Astrocyte of the spinal cord (primary cell): ENCODE measurements at regions not wholly inside any gene's neighbourhood (a gene's known extent, or its start where the extent isn't known, plus 50 kb on each side); places are given as distances from the start of the nearest gene placed in this dataset.

Experiments
- DNase-seq: peaks from one replicate; pipeline ENCODE4 v3.0.0; 2011; ENCODE audit warnings: low read depth, low spot score
- H3K4me3 ChIP-seq: 2 replicates; pipeline ENCODE4 v1.5.1; 2011; ENCODE audit warnings: low read depth, mild to moderate bottlenecking, low read length, moderate library complexity
- CTCF ChIP-seq: IDR thresholded peaks from 2 replicates; pipeline ENCODE4 v1.5.1; 2012; ENCODE audit warnings: low read depth, mild to moderate bottlenecking, low read length, inconsistent platforms
- in situ Hi-C: cut with HindIII; loops from 2 replicates; pipeline ENCODE4 v1.10.0; 2017; ENCODE audit warnings: low sequenced_read_pairs

DNA sequence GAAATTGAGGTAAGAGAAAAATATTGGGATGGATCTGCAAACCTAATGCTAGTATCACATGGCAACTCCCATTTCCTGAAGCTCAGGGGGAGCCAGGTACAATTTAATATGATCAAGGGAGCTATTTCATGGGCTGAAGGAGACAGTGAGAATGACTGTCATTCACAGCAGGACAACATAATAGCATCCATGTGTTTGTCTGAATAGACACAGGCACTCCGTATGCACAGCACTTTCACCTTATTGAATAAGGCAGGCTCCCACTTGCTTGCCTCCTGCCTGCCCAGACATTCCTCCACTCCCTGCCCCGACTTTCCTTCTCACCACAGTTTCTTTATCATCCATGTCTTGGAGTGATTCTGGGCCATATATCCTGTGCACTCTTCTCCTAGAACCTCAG, 156.6 kb upstream of the SLC24A5 start:
- no peak overlapping the region for H3K4me3 ChIP-seq
- no peak for TF ChIP-seq CTCF
- no peak for DNase-seq
- in situ Hi-C loops: no loop called here

DNA sequence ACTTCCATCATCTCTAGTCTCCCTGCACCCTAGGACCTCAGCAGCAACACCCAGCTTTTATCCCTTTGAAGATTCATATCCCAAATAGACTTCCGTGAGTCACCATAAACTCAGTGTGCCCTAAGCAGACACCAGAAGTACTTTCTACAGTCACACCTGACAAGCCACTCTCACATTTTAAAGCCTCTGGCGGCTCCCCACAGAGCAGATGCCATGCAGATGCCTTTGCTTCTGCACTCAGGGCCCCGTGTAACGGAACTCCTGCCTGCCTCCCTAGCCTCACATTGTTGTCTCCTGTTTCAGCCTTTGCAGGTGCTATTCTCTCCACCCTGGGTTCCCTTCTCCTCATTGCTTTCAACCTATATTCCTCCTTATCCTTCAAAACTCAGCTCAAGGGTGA, 155.5 kb upstream of the SLC24A5 start:
- in situ Hi-C loops: no loop called here
- no peak overlapping the region for H3K4me3 ChIP-seq
- no peak for DNase-seq
- no peak for TF ChIP-seq CTCF

DNA sequence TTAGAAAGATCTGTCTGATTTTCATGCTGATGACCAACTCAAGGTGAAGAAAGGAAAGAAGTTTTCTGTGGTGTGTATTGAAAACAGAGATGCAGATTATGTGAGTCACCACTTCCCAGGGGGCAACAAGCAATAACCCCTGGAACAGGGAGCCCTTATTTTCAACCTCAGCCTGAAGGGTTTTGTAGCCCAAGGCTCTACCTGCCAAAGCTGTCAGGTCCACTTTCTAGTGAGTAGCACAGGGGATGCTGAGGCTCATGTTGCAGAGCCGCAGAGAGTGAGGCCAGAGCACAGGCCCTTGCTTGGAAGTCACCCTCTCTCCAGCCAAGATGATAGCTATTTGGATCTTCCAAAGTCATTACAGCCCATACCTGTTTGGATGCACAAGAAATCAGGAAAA, 152.2 kb upstream of the SLC24A5 start:
- in situ Hi-C loops: no loop called here
- TF ChIP-seq CTCF: no peak
- no peak overlapping the region for H3K4me3 ChIP-seq
- no peak for DNase-seq

GRCh38 chr15:47971637-47972036, 149.2 kb upstream of the SLC24A5 start:
- in situ Hi-C loops: no loop called here
- TF ChIP-seq CTCF: no peak
- no peak overlapping the region for H3K4me3 ChIP-seq
- no peak for DNase-seq

GRCh38 chr15:47972738-47973137, 148.1 kb upstream of the SLC24A5 start:
- in situ Hi-C loops: no loop called here
- no peak for TF ChIP-seq CTCF

DNA sequence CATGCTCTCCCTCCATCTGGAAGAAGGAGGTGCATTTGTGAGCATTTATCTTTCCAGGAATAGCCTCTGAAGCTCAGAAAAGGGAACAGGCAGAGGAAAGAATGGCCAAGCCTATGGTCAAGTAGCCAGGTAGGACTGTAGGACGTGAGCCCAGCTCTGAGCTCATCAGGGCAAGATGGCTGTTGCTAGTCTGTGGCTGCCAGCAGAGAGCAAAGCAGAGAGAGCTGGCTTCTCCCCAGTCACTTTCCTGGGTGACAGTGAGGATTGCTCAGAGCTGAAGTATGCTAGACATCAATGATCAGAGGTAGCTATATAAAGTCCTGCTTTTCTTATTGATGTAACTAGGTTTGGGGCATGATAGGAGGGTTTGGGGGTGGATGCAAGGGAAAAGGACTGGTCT, 146.1 kb upstream of the SLC24A5 start:
- no peak overlapping the region for H3K4me3 ChIP-seq
- no peak for DNase-seq
- in situ Hi-C loops: no loop called here
- no peak for TF ChIP-seq CTCF

More at GRCh38 chr15:47972738-47973137, 148.1 kb upstream of the SLC24A5 start:
- no peak overlapping the region for H3K4me3 ChIP-seq
- DNase-seq: no peak

GRCh38 chr15:47975427-47975826, 145.4 kb upstream of the SLC24A5 start:
- TF ChIP-seq CTCF: no peak
- no peak for DNase-seq
- in situ Hi-C loops: no loop called here
- no peak overlapping the region for H3K4me3 ChIP-seq
